ENCODE measurements at regions not wholly inside any gene's neighbourhood (a gene's known extent, or its start where the extent isn't known, plus 50 kb on each side); places are given as distances from the start of the nearest gene placed in this dataset.

DNA sequence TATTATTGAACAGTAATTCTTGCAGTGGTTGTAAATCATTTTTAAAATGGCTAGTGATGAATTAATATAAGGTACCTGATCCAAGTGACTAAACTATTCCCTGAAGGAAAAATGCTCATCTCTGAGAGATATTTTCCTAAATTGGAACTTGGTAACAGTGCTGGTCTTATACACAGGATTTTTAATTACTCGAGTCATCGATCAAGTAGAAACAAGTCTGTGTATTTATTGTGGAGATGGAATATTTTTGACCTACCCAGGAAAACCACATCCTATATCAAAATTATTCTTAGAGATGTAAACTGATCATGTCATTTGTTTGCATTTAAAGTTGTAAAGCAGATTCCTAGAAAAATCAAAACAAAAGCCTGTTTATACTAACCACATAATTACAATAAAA lies 166.9 kb downstream of the MOXD1 start:
- POLR2A ChIA-PET = interaction anchor here (0.7 kb wide), 1 partner anchor 13 kb away, joined by 3 read pairs; no protein-coding TSS in a partner anchor
- Mint-ChIP-seq H3K9me3 (ENCODE audit: unreplicated experiment) (no peaks in the 10 kb centered on the region), H3K27me3 (ENCODE audit: insufficient read depth, unreplicated experiment) (no peaks in the 10 kb centered on the region), H3K27ac (ENCODE audit: low read depth, unreplicated experiment) (no peak overlapping the region), H3K36me3 (ENCODE audit: insufficient read depth, unreplicated experiment) (peaks cover 6% of the 10 kb centered on the region), H3K4me3 (ENCODE audit: unreplicated experiment) (no peak overlapping the region), H3K4me1 (ENCODE audit: insufficient read depth, unreplicated experiment) (no peaks in the 10 kb centered on the region)
- CTCF ChIA-PET = no interaction called here
- TF ChIP-seq, protein P1, sequence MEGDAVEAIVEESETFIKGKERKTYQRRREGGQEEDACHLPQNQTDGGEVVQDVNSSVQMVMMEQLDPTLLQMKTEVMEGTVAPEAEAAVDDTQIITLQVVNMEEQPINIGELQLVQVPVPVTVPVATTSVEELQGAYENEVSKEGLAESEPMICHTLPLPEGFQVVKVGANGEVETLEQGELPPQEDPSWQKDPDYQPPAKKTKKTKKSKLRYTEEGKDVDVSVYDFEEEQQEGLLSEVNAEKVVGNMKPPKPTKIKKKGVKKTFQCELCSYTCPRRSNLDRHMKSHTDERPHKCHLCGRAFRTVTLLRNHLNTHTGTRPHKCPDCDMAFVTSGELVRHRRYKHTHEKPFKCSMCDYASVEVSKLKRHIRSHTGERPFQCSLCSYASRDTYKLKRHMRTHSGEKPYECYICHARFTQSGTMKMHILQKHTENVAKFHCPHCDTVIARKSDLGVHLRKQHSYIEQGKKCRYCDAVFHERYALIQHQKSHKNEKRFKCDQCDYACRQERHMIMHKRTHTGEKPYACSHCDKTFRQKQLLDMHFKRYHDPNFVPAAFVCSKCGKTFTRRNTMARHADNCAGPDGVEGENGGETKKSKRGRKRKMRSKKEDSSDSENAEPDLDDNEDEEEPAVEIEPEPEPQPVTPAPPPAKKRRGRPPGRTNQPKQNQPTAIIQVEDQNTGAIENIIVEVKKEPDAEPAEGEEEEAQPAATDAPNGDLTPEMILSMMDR (IDR thresholded peaks at IDR 0.05; ENCODE audit: unreplicated experiment) = no peak
- intact Hi-C loops (cut with micrococcal nuclease) = no loop called here
- BruUV-seq (replicated peaks) = no TSS peak
- no peak for DNase-seq (ENCODE audit: unreplicated experiment)

DNA sequence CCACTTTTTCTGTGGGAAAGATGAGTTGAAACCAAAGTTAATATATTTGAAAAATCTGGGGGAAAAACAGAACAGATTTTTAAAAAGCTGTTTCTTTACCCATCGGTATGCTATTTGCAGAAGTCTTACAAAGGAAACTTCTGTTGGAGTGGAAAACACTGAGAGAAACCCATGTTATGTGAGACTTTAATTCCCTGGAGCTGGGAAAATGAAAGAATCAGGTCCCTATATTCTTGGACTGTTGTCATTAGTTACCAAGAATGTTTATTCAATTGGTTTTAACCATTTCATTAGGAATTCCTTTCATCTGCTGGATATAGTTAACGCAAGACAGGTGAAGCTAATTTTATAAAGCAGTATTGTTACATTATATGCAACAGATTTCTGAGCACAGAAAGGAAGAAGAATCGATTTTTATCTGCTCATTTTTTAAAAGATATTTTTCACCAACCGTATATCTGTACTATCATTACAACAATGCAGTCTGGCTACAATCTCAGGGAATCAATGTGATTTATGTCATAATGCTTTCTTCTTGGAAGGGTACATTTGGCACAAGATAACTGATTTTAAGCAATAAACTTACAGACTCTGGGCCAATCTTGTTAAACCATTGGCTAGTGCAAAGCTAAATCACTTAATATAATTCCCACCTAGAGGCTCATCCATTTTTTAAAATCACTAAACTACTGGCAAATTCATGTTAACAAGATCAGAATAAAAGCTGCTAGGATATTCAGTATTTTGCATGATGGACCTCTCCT lies 170.0 kb downstream of the MOXD1 start:
- intact Hi-C loops (cut with micrococcal nuclease) = no loop called here
- Mint-ChIP-seq H3K4me1 (ENCODE audit: insufficient read depth, unreplicated experiment) (no peaks in the 10 kb centered on the region), H3K36me3 (ENCODE audit: insufficient read depth, unreplicated experiment) (peaks cover 6% of the 10 kb centered on the region), H3K27ac (ENCODE audit: low read depth, unreplicated experiment) (no peak overlapping the region), H3K27me3 (ENCODE audit: insufficient read depth, unreplicated experiment) (no peaks in the 10 kb centered on the region), H3K4me3 (ENCODE audit: unreplicated experiment) (no peak overlapping the region), H3K9me3 (ENCODE audit: unreplicated experiment) (no peaks in the 10 kb centered on the region)
- DNase-seq (ENCODE audit: unreplicated experiment) = no peak
- no TSS peak for BruUV-seq (replicated peaks)
- ChIA-PET POLR2A (no interaction called here), CTCF (interaction anchor here (1.3 to 2.9 kb wide), 5 partner anchors 10 to 316 kb away, joined by 3 to 15 read pairs (median 6); no protein-coding TSS in a partner anchor)
- TF ChIP-seq, protein P1 (IDR thresholded peaks at IDR 0.05; ENCODE audit: unreplicated experiment) = no peak

DNA sequence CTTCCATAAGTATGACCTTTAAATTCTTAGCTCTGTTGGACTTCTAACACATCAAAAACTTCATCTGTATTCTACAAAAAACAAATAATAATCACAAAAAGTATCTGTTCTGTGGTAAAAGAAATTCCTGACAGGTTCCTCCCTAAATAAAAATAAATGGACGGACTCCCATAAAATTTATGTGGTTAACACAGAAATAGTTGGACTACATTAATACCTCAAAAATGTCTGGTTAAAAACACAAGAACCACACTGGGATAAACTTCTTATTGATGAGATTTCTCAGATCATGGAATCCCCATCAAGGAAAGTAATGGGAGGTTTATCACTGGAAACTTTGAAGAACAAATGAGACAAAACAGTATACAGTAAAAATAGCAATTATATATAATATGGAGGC lies 172.4 kb downstream of the MOXD1 start:
- TF ChIP-seq, protein P1 (IDR thresholded peaks at IDR 0.05; ENCODE audit: unreplicated experiment) = no peak
- ChIA-PET CTCF (interaction anchor here (0.7 to 1.0 kb wide), 3 partner anchors 18 to 51 kb away, joined by 3 to 5 read pairs (median 5); no protein-coding TSS in a partner anchor), POLR2A (interaction anchor here (0.7 kb wide), 1 partner anchor 1257 kb away, joined by 4 read pairs; no protein-coding TSS in a partner anchor)
- no TSS peak for BruUV-seq (replicated peaks)
- peaks cover 6% of the 10 kb centered on the region for H3K36me3 Mint-ChIP-seq (ENCODE audit: insufficient read depth, unreplicated experiment)
- no peak for DNase-seq (ENCODE audit: unreplicated experiment)
- intact Hi-C loops (cut with micrococcal nuclease) = no loop called here
- peaks cover 10% of the 10 kb centered on the region for H3K9me3 Mint-ChIP-seq (ENCODE audit: unreplicated experiment)
- no peak overlapping the region for H3K4me3 Mint-ChIP-seq (ENCODE audit: unreplicated experiment)
- no peaks in the 10 kb centered on the region for H3K4me1 Mint-ChIP-seq (ENCODE audit: insufficient read depth, unreplicated experiment)
- no peaks in the 10 kb centered on the region for H3K27me3 Mint-ChIP-seq (ENCODE audit: insufficient read depth, unreplicated experiment)
- H3K27ac Mint-ChIP-seq (ENCODE audit: low read depth, unreplicated experiment) = no peak overlapping the region

DNA sequence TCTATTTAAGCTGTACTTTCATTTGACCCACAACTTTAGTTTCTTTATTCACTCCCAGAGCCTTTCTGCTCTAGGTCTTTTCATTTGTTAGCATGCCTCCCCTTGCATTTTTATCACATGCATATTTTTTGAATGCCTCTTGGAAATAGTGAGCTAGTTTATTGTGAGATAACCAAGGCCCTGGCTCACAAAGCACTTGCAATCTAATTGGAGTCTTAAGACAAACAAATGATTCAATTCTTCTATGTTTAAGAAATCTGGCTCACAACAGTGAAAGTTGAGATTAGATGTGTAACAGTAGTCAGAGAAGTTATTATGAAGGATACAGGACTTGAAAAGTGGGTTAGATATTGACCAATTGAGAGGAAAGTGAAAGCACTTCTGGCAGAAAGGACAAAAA lies 173.4 kb downstream of the MOXD1 start:
- BruUV-seq (replicated peaks) = no TSS peak
- intact Hi-C loops (cut with micrococcal nuclease) = no loop called here
- ChIA-PET CTCF (interaction anchor here (0.6 to 2.4 kb wide), 3 partner anchors 212 to 599 kb away, joined by 3 to 9 read pairs (median 3); no protein-coding TSS in a partner anchor), POLR2A (interaction anchor here (1.3 kb wide), 1 partner anchor 18 kb away, joined by 3 read pairs; no protein-coding TSS in a partner anchor)
- peaks cover 10% of the 10 kb centered on the region for H3K9me3 Mint-ChIP-seq (ENCODE audit: unreplicated experiment)
- TF ChIP-seq, protein P1 (IDR thresholded peaks at IDR 0.05; ENCODE audit: unreplicated experiment) = no peak
- H3K4me3 Mint-ChIP-seq (ENCODE audit: unreplicated experiment) = no peak overlapping the region
- H3K27ac Mint-ChIP-seq (ENCODE audit: low read depth, unreplicated experiment) = no peak overlapping the region
- H3K27me3 Mint-ChIP-seq (ENCODE audit: insufficient read depth, unreplicated experiment) = no peaks in the 10 kb centered on the region
- no peak for DNase-seq (ENCODE audit: unreplicated experiment)
- H3K4me1 Mint-ChIP-seq (ENCODE audit: insufficient read depth, unreplicated experiment) = no peaks in the 10 kb centered on the region
- H3K36me3 Mint-ChIP-seq (ENCODE audit: insufficient read depth, unreplicated experiment) = peaks cover 6% of the 10 kb centered on the region
